OCI-LY7 (cell line): ENCODE measurements at regions not wholly inside any gene's neighbourhood (a gene's known extent, or its start where the extent isn't known, plus 50 kb on each side); places are given as distances from the start of the nearest gene placed in this dataset.

Experiments
- CTCF ChIP-seq: fragments of 200-600 bp; sonication (generic); conservative IDR thresholded peaks from 2 replicates; pipeline ENCODE4 v1.5.1; 2014; ENCODE audit warnings: mild to moderate bottlenecking, antibody characterized with exemption, low read length, moderate library complexity, mixed read lengths
- EZH2phosphoT487 ChIP-seq: fragments of 200-600 bp; sonication (generic); IDR thresholded peaks from 2 replicates; pipeline ENCODE4 v1.6.1; 2018; ENCODE audit warnings: low read depth, borderline replicate concordance, mild to moderate bottlenecking, mixed run types, antibody characterized with exemption, low read length, moderate library complexity, mixed read lengths

GRCh38 chr21:28325618-28326017 lies 667.1 kb downstream of the LTN1 start:
- no peak for TF ChIP-seq EZH2phosphoT487
- TF ChIP-seq CTCF, result no peak
